Suprapubic skin (tissue), 4 donors: ENCODE measurements at regions not wholly inside any gene's neighbourhood (a gene's known extent, or its start where the extent isn't known, plus 50 kb on each side); places are given as distances from the start of the nearest gene placed in this dataset.

ENCODE experiments used
- EP300 ChIP-seq: sonication (generic); formaldehyde crosslinking; IDR thresholded peaks from one replicate; pipeline ENCODE4 v1.6.1; 2017; ENCODE audit warnings: antibody characterized with exemption
- POLR2A ChIP-seq, 2 donors: fragments of 450-650 bp; IDR thresholded peaks; one replicate each; pipeline ENCODE4 v1.6.1; 2017; ENCODE audit warnings: antibody characterized with exemption in 2 of 2, mild to moderate bottlenecking in 2 of 2, moderate library complexity in 2 of 2
- POLR2AphosphoS5 ChIP-seq, 3 donors: sonication (generic); formaldehyde crosslinking; IDR thresholded peaks; one replicate each; pipeline ENCODE4 v1.6.1; 2017; ENCODE audit warnings: antibody characterized with exemption in 3 of 3
- TF ChIP-seq, protein P1 (sequence below), 2 donors: fragments of 200-600 bp in 1 of 2; fragments of 450-650 bp in 1 of 2; sonication (generic) in 1 of 2; IDR thresholded peaks; one replicate each; pipeline ENCODE4 v1.5.1; 2016 to 2019; ENCODE audit warnings: antibody characterized with exemption in 2 of 2, mild to moderate bottlenecking in 1 of 2, moderate library complexity in 1 of 2

DNA sequence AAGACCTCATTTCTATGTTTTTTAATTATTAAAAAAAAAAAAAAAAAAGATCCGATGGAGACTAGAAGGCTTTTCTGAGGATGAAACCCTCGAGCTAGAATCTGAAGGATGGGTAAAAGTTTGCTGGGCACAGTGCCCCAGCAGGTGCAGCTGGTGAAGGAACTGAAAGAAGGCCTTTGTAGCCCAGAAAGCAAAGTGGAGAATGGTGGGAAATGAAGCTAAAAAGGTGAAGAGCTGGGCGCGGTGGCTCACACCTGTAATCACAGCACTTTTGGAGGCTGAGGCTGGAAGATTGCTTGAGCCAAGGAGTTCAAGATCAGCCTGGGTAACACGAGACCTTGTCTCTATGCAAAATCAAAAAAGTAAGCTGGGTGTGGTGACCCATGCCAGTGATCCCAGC lies 50.3 kb upstream of the SEC14L1 start:
- TF ChIP-seq, protein P1, sequence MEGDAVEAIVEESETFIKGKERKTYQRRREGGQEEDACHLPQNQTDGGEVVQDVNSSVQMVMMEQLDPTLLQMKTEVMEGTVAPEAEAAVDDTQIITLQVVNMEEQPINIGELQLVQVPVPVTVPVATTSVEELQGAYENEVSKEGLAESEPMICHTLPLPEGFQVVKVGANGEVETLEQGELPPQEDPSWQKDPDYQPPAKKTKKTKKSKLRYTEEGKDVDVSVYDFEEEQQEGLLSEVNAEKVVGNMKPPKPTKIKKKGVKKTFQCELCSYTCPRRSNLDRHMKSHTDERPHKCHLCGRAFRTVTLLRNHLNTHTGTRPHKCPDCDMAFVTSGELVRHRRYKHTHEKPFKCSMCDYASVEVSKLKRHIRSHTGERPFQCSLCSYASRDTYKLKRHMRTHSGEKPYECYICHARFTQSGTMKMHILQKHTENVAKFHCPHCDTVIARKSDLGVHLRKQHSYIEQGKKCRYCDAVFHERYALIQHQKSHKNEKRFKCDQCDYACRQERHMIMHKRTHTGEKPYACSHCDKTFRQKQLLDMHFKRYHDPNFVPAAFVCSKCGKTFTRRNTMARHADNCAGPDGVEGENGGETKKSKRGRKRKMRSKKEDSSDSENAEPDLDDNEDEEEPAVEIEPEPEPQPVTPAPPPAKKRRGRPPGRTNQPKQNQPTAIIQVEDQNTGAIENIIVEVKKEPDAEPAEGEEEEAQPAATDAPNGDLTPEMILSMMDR (IDR thresholded peaks at IDR 0.05) = no peak
- TF ChIP-seq POLR2AphosphoS5 (IDR thresholded peaks at IDR 0.05) (no peak), POLR2A (IDR thresholded peaks at IDR 0.05) (no peak), EP300 (no peak)
